Duodenal mucosa (tissue), 2 donors: ENCODE measurements at regions not wholly inside any gene's neighbourhood (a gene's known extent, or its start where the extent isn't known, plus 50 kb on each side); places are given as distances from the start of the nearest gene placed in this dataset.
"Not testable (repeated sequence)": the region's sequence is repeated elsewhere in the genome, so short reads cannot be mapped to it uniquely, and the experiment has no call there.

ENCODE experiments used
- H3K27ac ChIP-seq: one replicate; pipeline ENCODE4 v1.7.0; 2013; ENCODE audit warnings: low read depth, low read length
- H3K27me3 ChIP-seq, 2 donors: one replicate each; pipeline ENCODE4 v1.7.0; 2013; ENCODE audit warnings: low read length in 2 of 2, control low read depth in 1 of 2; ENCODE audit not compliant: insufficient read depth in 2 of 2, control insufficient read depth in 1 of 2
- H3K36me3 ChIP-seq, 2 donors: one replicate each; pipeline ENCODE4 v1.7.0; 2013; ENCODE audit warnings: low read length in 2 of 2, control low read depth in 1 of 2; ENCODE audit not compliant: insufficient read depth in 2 of 2, control insufficient read depth in 1 of 2
- H3K4me1 ChIP-seq, 2 donors: one replicate each; pipeline ENCODE4 v1.7.0; 2013; ENCODE audit warnings: low read length in 2 of 2, control low read depth in 1 of 2; ENCODE audit not compliant: insufficient read depth in 2 of 2, control insufficient read depth in 1 of 2
- H3K4me3 ChIP-seq, 2 donors: one replicate each; pipeline ENCODE4 v1.7.0; 2013; ENCODE audit warnings: low read length in 2 of 2, low read depth in 1 of 2
- H3K9ac ChIP-seq, 2 donors: one replicate each; pipeline ENCODE4 v1.7.0; 2013; ENCODE audit warnings: low read length in 2 of 2, low read depth in 1 of 2
- H3K9me3 ChIP-seq, 2 donors: one replicate each; pipeline ENCODE4 v1.7.0; 2013; ENCODE audit warnings: low read length in 2 of 2, control low read depth in 1 of 2; ENCODE audit not compliant: control insufficient read depth in 1 of 2

DNA sequence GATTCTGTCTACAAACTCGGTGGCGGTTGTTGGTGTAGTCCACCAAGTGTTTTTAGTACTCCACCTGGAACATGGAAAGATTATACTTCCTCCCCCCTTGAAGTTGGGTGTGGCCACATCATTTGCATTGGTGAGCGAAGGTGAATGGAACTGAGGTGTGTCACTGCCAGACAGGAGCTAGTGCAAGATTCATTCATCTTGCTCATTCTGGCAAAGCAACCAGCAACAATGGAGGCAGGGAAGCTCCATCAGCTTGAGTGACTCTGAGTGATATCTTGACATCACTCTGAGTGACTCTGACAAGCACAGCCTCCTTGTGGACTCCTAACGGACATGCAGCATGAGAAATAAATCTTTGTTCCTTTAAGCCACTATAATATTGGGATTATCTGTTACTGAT, 54.7 kb upstream of the SLC1A4 start:
- Histone ChIP-seq H3K9ac (no peak overlapping the region), H3K36me3 (no peaks in the 10 kb centered on the region), H3K4me3 (no peak overlapping the region), H3K27me3 (no peaks in the 10 kb centered on the region), H3K4me1 (peaks cover 20 to 22% of the 10 kb centered on the region in 2 donors), H3K9me3 (no peaks in the 10 kb centered on the region), H3K27ac (no peak overlapping the region)

DNA sequence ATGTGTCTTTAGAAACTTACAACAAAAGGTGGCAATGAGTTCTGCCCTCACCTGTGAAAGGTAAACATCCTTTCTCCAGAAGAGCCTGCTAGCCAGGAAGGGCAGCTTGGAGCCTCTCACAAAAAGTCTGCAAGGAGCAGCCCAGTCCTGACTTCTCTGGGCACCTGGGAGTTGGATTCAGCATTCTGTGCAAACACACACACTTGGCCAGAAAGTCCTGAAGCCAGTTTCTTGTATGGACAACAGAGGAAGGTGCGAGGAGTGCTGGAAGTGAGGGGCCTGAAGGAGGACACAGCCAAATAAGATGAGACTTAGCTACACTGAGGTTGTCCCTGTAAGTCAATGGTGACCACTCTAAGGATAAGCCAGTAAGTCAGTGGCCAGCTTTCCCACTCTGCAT, 52.4 kb upstream of the SLC1A4 start:
- Histone ChIP-seq H3K27ac (no peak overlapping the region), H3K4me1 (peaks cover 16 to 22% of the 10 kb centered on the region in 2 donors), H3K9ac (no peak overlapping the region), H3K4me3 (no peak overlapping the region), H3K36me3 (no peaks in the 10 kb centered on the region), H3K9me3 (no peaks in the 10 kb centered on the region), H3K27me3 (no peaks in the 10 kb centered on the region)

DNA sequence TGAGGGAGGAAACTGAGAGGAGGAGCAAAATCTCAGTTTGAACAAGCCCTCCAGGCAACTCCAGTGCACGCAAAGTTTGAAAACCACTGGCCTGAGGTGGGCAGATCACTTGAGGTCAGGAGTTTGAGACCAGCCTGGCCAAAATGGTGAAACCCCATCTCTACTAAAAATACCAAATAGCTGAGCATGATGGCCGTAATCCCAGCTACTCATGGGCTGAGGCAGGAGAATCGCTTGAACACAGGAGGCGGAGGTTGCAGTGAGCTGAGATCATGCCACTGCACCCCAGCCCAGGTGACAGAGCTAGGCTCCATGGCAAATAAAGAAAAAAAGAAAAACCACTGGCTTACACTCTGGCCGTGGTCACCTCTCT, 51.9 kb upstream of the SLC1A4 start:
- H3K9me3 ChIP-seq, H3K27ac ChIP-seq, H3K36me3 ChIP-seq, H3K27me3 ChIP-seq: not testable (repeated sequence)
- Histone ChIP-seq H3K9ac (peak overlapping the region in 1 of 2 donors; percentile 28), H3K4me3 (peak overlapping the region; percentile 19 to 50), H3K4me1 (peaks cover 16 to 22% of the 10 kb centered on the region in 2 donors)

DNA sequence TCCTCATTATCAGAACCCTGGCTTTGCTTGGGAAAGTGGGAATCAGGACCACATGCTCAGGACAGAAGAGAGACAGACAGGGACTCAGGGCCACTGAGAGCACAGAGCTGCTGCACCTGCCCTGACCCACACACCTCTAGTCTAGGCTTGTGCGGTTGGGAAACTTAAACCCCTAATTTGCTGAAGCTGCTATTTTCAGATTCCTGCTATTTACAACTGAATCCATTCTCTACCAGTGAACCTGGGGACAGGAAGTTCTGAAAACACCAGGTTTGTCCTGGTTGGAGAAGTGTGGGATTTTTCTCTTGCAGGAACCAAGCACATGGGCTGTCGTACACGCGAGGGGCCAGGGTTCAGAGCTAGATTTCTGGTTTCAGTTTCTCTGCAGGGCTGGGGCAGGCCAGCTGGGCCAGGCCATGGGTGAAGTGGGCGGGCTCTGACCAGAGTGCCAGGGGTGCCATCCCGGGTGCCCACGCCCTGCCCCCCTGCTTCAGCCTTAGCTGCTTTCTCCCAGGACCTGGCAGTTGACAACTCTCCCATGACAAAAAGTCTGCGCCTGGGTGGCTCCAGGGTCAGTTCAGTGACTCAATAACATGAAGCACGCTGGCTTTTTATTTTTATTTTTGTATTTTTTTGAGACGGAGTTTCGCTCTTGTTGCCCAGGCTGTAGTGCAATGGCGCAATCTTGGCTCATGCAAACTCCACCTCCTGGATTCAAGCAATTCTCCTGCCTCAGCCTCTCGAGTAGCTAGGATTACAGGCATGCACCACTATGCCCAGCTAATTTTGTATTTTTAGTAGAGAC, 51.3 kb upstream of the SLC1A4 start:
- no peaks in the 10 kb centered on the region for H3K9me3 ChIP-seq
- H3K27me3 ChIP-seq = no peaks in the 10 kb centered on the region
- peak overlapping the region; percentile 19 to 50 for H3K4me3 ChIP-seq
- H3K4me1 ChIP-seq = peaks cover 16 to 22% of the 10 kb centered on the region in 2 donors
- no peak overlapping the region for H3K27ac ChIP-seq
- H3K36me3 ChIP-seq = no peaks in the 10 kb centered on the region
- peak overlapping the region in 1 of 2 donors; percentile 28 for H3K9ac ChIP-seq

DNA sequence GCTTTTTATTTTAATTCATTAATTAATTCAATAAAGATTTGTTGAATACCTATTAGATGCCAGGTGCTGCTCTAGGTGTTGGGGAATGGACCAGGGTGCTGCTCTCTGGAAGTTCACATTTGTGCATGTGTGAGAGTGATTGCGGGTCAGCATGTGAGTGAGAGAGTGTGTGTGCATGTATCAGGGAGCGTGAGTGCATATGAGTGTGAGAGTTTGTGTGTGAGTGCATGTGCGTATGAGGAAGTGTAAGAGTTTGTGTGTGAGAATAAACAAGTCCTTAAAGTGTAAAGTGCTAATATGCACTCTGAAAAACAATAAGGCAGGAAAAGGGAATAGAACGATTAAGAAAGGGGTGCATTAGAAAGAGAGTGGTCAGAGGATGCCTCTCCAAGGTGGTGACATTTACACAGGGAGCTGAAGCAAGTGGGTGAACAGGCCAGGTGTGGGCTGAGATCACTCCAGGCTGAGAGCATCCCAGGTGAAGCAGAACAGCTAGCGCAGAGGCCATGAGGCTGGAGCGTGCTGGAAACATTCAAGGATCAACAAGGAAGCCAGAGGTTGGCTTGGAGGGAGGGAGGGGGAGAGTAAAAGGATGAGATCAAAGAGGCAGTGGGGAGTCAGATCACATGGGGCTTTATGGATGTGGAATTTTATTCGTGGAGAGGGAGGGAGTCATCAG, 50.5 kb upstream of the SLC1A4 start:
- H3K4me3 ChIP-seq = no peak overlapping the region

DNA sequence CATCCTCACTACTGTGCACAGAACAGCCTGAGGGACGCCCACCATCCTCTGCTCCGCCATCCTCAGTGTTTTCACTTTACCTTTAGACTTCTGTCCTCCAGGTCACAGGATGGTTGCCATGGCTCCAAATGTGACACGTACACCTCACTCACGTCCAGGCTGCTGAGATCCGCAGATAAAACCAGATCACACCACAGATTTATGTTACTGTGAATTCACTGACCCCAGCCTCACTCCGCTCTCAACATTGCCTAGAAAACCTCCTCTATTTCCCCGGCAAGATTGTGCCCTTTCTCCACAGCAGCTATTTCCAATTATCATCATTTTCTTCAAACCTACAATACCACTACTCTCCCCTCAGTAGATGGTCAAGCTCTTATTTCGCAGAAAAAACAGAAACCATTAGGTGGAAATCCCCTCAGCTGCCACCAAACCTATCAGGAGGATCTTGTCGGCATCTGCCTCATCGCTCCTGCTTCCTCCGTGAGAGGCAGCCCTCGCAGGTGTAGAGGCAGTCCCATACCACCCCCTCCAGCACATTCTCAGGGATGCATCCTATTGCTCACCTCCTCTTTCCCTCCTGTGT, 49.8 kb upstream of the SLC1A4 start:
- no peak overlapping the region for H3K4me3 ChIP-seq
- H3K27me3 ChIP-seq = no peaks in the 10 kb centered on the region
- H3K27ac ChIP-seq = no peak overlapping the region
- H3K36me3 ChIP-seq = no peaks in the 10 kb centered on the region
- H3K9ac ChIP-seq = no peak overlapping the region
- no peaks in the 10 kb centered on the region for H3K9me3 ChIP-seq
- H3K4me1 ChIP-seq = peaks cover 16% of the 10 kb centered on the region in 2 donors

More for the DNA sequence above, 50.5 kb upstream of the SLC1A4 start:
- Histone ChIP-seq H3K4me1 (peaks cover 16 to 22% of the 10 kb centered on the region in 2 donors), H3K9ac (no peak overlapping the region), H3K27ac (no peak overlapping the region), H3K9me3 (no peaks in the 10 kb centered on the region), H3K27me3 (no peaks in the 10 kb centered on the region), H3K36me3 (no peaks in the 10 kb centered on the region)
